HG03196 (cell line): ENCODE measurements at regions not wholly inside any gene's neighbourhood (a gene's known extent, or its start where the extent isn't known, plus 50 kb on each side); places are given as distances from the start of the nearest gene placed in this dataset.
"Not testable (repeated sequence)": the region's sequence is repeated elsewhere in the genome, so short reads cannot be mapped to it uniquely, and the experiment has no call there.

Source experiments
- ATAC-seq: cut with Tn5 transposase; IDR thresholded peaks from one replicate; pipeline ENCODE4 v1.9.1; 2021; ENCODE audit not compliant: unreplicated experiment

- ATAC-seq, result no peak
These were observed 351.6 kb downstream of the PIK3C3 start for GRCh38 chr18:42306594-42306980.

GRCh38 chr18:42310956-42311355 is 355.9 kb downstream of the PIK3C3 start:
- ATAC-seq, result no peak

DNA sequence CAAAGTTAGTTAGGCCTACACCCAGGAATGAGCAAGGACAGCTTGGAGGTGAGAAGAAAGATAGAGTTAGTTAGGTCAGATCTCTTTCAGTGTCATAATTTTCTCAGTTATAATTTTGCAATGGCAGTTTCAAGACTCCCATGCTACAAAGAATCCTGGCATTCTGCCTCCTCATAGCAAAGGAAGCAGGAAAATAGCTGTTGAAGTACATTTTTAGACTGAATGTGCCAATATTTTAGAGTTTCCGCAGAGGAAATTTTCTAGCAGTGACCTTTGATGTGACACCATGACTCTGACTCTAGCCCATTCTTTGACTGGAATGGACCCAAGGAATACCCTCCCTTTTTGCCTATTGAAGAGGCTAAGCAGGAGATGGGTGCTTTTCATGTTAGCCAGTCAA is 371.7 kb downstream of the PIK3C3 start:
- no peak for ATAC-seq

GRCh38 chr18:42328931-42329330 is 373.9 kb downstream of the PIK3C3 start:
- no peak for ATAC-seq

- no peak for ATAC-seq
These were observed 375.3 kb downstream of the PIK3C3 start for GRCh38 chr18:42330296-42330695.

GRCh38 chr18:42333558-42333957 is 378.5 kb downstream of the PIK3C3 start:
- no peak for ATAC-seq

GRCh38 chr18:42334931-42335330 is 379.9 kb downstream of the PIK3C3 start:
- no peak for ATAC-seq

GRCh38 chr18:42336139-42336538 is 381.1 kb downstream of the PIK3C3 start:
- ATAC-seq, result no peak

DNA sequence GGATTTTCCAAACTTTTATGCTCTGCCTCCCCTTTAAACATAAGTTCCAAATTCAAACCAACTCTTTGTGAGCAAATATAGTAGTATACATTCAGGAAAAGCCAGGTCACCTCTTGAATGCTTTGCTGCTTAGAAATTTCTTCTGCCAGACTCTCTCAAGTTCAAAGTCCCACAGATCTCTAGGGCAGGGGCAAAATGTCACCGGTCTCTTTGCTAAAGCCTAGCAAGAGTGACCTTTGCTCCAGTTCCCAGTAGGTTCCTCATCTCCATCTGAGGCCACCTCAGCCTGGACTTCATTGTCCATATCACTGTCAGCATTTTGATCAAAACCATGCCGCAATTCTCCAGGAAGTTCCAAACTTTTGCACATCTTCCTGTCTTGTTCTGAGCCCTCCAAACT is 382.3 kb downstream of the PIK3C3 start:
- ATAC-seq, result not testable (repeated sequence)

DNA sequence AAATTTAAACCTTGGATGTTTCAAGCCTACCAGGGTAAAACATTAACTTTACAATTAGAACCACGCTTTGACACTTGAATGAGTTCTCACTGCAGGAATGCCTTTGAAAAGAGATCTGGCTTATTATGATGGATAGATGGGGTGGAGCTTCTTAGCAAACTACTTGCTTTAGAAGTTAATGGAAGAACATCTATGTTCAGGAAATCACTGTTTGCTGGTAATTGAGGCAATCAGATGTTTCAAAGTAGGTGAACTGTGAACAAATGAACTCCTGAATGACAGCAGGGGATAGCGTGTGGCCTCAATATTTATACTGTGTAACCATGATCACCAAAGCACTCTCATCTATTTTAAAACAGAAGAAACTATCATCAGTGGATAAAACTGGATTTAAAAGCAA is 383.6 kb downstream of the PIK3C3 start:
- ATAC-seq, result no peak

- no peak for ATAC-seq
These were observed 384.3 kb downstream of the PIK3C3 start for GRCh38 chr18:42339372-42339771.

GRCh38 chr18:42340423-42341009 is 385.5 kb downstream of the PIK3C3 start:
- ATAC-seq, result no peak

GRCh38 chr18:42341423-42341822 is 386.4 kb downstream of the PIK3C3 start:
- no peak for ATAC-seq

DNA sequence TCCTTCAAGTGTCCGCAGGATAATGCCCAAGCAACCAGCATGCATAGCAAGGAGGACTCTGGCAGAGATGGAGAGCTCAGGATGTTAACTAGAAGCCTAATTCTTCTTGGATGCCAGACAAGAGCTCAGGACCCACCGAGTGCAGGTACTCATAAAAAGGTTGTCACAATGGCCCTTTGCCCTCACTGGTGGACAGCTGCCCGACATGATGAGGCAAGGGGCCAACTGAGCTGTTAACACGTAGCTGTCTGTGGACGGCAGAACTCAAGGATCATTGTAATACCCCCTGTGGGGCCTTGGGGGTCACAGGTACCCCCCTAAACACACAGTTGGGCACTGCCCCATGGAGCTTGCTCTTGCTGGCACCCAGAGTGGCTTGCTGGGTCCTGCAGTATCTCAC is 393.7 kb downstream of the PIK3C3 start:
- no peak for ATAC-seq

DNA sequence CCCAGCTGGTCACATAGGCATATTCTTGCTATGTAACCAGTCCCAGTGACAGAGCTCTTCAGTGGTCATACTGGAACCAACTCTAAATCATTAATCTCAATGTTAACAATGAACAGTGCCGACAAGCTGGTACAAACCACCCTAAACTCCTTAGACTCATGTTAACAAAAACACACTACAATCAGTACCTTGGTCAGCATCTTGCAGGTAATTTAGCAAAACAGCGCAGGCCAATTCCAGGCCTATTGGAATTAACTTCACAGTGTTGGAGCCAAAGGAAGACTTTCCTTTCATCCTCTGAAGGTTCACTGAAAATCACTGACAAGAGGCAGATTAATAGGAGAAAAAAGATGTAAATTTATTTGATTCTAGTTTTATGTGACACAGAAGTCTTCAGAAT is 396.4 kb downstream of the PIK3C3 start:
- no peak for ATAC-seq

- ATAC-seq, result no peak
These were observed 405.7 kb downstream of the PIK3C3 start for GRCh38 chr18:42360716-42361115.

- ATAC-seq, result no peak
These were observed 408.7 kb downstream of the PIK3C3 start for GRCh38 chr18:42363446-42364441.

- no peak for ATAC-seq
These were observed 409.7 kb downstream of the PIK3C3 start for GRCh38 chr18:42364766-42365165.

DNA sequence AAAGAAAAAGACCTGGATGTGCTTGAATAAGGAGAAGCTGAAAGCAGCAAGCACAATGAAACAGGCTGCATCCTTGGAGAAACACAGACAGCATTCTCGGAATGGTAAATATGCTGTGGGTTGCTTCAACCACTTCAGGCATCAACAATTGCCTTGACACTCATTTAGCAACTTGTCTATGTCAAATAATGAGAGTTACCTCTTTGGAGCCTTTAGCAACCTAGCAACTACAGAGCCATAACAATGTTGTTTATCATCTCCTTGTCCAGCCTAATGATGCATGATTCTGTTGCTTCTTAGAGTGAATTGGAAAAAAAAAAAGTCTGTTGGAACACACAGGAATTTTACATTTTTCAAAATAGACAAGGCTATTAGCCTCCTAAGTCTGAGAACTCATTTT is 410.6 kb downstream of the PIK3C3 start:
- ATAC-seq, result no peak

- ATAC-seq, result no peak
These were observed 418.6 kb downstream of the PIK3C3 start for GRCh38 chr18:42373584-42373983.

DNA sequence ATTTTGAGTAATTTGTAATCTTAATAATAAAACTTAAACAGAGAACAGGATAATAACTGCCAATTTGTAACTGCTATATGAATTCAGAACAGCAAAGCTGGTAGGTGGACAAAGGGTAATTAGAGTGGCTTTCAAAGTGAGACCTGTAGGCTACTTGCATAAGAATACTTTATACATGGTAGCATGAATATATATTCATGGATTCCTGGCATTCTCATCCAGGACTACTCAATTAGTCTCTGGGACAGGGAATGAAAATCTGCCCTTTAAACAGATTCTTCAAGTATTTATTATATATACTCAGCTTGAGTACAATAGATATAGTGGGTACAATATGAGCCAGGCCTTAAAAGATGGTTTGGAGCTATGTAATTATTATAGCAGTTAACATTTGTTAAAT is 419.9 kb downstream of the PIK3C3 start:
- no peak for ATAC-seq

DNA sequence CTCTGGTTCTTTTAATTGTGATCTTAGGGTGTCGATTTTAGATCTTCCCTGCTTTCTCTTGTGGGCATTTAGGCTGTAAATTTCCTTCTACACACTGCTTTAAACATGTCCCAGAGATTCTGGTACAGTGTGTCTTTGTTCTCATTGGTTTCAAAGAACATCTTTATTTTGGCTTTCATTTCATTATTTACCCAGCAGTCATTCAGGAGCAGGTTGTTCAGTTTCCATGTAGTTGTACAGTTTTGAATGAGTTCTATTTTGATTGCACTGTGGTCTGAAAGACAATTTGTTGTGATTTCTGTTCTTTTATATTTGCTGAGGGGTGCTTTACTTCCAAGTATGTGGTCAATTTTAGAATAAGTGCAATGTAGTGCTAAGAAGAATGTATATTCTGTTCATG is 423.8 kb downstream of the PIK3C3 start:
- ATAC-seq, result not testable (repeated sequence)
